ENCODE measurements at regions not wholly inside any gene's neighbourhood (a gene's known extent, or its start where the extent isn't known, plus 50 kb on each side); places are given as distances from the start of the nearest gene placed in this dataset.
A peak's percentile ranks its signal among the peaks of the same experiment; 100 is the strongest.

GRCh38 chr6:85250586-85251220 is 199.2 kb upstream of the NT5E start:
- H3K4me3 ChIP-seq (ENCODE audit: low read depth in 1 of 3, low read length in 3 of 3): no peak overlapping the region
- WGBS: 71% methylated on average over 5 of the region's 5 CpGs
- H3K27me3 ChIP-seq (ENCODE audit: control insufficient read depth in 4 of 4, insufficient read depth in 4 of 4, low read length in 3 of 4): no peaks in the 10 kb centered on the region
- no peak overlapping the region for H3K9ac ChIP-seq (ENCODE audit: low read depth in 1 of 2, low read length in 2 of 2)
- H3K36me3 ChIP-seq (ENCODE audit: control insufficient read depth in 4 of 4, insufficient read depth in 3 of 4, low read depth in 1 of 4, low read length in 3 of 4): no peaks in the 10 kb centered on the region
- TF ChIP-seq YY1 (IDR thresholded peaks at IDR 0.05) (peak; percentile 39), REST (IDR thresholded peaks at IDR 0.05) (no peak), FOXA2 (IDR thresholded peaks at IDR 0.05) (no peak), SP1 (IDR thresholded peaks at IDR 0.05) (peak; percentile 37), JUND (IDR thresholded peaks at IDR 0.05) (peak; percentile 72 to 85), RXRA (IDR thresholded peaks at IDR 0.05) (peak; percentile 53 to 64), HNF4A (conservative IDR thresholded peaks at IDR 0.05) (peak; percentile 23 to 36), MAX (IDR thresholded peaks at IDR 0.05) (peak; percentile 71)
- no peaks in the 10 kb centered on the region for H3K4me1 ChIP-seq (ENCODE audit: control insufficient read depth in 4 of 4, insufficient read depth in 4 of 4, low read length in 3 of 4)
- no peak overlapping the region for H3K27ac ChIP-seq (ENCODE audit: low read depth in 1 of 2, low read length in 2 of 2)
- peaks cover 0 to 7% (median 3%) of the 10 kb centered on the region in 4 donors for H3K9me3 ChIP-seq (ENCODE audit: control insufficient read depth in 4 of 4, low read length in 3 of 4)
- DNase-seq (ENCODE audit: low spot score): no peak

GRCh38 chr6:85245004-85245403 is 204.9 kb upstream of the NT5E start:
- Histone ChIP-seq H3K4me1 (ENCODE audit: control insufficient read depth in 4 of 4, insufficient read depth in 4 of 4, low read length in 3 of 4) (no peaks in the 10 kb centered on the region), H3K9me3 (ENCODE audit: control insufficient read depth in 4 of 4, low read length in 3 of 4) (no peaks in the 10 kb centered on the region), H3K36me3 (ENCODE audit: control insufficient read depth in 4 of 4, insufficient read depth in 3 of 4, low read depth in 1 of 4, low read length in 3 of 4) (no peaks in the 10 kb centered on the region), H3K4me3 (ENCODE audit: low read depth in 1 of 3, low read length in 3 of 3) (no peak overlapping the region), H3K27ac (ENCODE audit: low read depth in 1 of 2, low read length in 2 of 2) (no peak overlapping the region), H3K27me3 (ENCODE audit: control insufficient read depth in 4 of 4, insufficient read depth in 4 of 4, low read length in 3 of 4) (no peaks in the 10 kb centered on the region), H3K9ac (ENCODE audit: low read depth in 1 of 2, low read length in 2 of 2) (no peak overlapping the region)
- WGBS: 73% methylated on average over 3 of the region's 3 CpGs
- no peak for TF ChIP-seq EGR1 (IDR thresholded peaks at IDR 0.05; ENCODE audit: low read depth in 2 of 2)
- TF ChIP-seq RXRA (IDR thresholded peaks at IDR 0.05): no peak
- TF ChIP-seq GABPA (IDR thresholded peaks at IDR 0.05 in 1 of 2, conservative IDR thresholded peaks at IDR 0.05 in 1 of 2): no peak
- TF ChIP-seq TAF1 (conservative IDR thresholded peaks at IDR 0.05): no peak
- no peak for TF ChIP-seq NR2F2 (IDR thresholded peaks at IDR 0.05)
- TF ChIP-seq CTCF (IDR thresholded peaks at IDR 0.05; ENCODE audit: low read depth, low read length, missing input control): no peak
- no peak for TF ChIP-seq JUND (IDR thresholded peaks at IDR 0.05)
- no peak for TF ChIP-seq REST (IDR thresholded peaks at IDR 0.05)
- no peak for TF ChIP-seq SP1 (IDR thresholded peaks at IDR 0.05)
- no peak for TF ChIP-seq RAD21 (IDR thresholded peaks at IDR 0.05)
- TF ChIP-seq HNF4A (conservative IDR thresholded peaks at IDR 0.05): no peak
- no peak for TF ChIP-seq HNF4G (IDR thresholded peaks at IDR 0.05)
- TF ChIP-seq FOXA1 (IDR thresholded peaks at IDR 0.05): no peak
- TF ChIP-seq YY1 (IDR thresholded peaks at IDR 0.05): no peak
- no peak for TF ChIP-seq ATF3 (IDR thresholded peaks at IDR 0.05)
- TF ChIP-seq FOXA2 (IDR thresholded peaks at IDR 0.05): no peak
- TF ChIP-seq MAX (IDR thresholded peaks at IDR 0.05): no peak
- no peak for TF ChIP-seq ZBTB33 (IDR thresholded peaks at IDR 0.05)
- DNase-seq (ENCODE audit: low spot score): no peak
